Anterior cingulate cortex (tissue), 58 donors: ENCODE measurements at regions not wholly inside any gene's neighbourhood (a gene's known extent, or its start where the extent isn't known, plus 50 kb on each side); places are given as distances from the start of the nearest gene placed in this dataset.

Source experiments
- DNase-seq, 58 donors: peaks; one replicate each; lab custom pipeline; 2025; lab: John Stamatoyannopoulos, UW

DNA sequence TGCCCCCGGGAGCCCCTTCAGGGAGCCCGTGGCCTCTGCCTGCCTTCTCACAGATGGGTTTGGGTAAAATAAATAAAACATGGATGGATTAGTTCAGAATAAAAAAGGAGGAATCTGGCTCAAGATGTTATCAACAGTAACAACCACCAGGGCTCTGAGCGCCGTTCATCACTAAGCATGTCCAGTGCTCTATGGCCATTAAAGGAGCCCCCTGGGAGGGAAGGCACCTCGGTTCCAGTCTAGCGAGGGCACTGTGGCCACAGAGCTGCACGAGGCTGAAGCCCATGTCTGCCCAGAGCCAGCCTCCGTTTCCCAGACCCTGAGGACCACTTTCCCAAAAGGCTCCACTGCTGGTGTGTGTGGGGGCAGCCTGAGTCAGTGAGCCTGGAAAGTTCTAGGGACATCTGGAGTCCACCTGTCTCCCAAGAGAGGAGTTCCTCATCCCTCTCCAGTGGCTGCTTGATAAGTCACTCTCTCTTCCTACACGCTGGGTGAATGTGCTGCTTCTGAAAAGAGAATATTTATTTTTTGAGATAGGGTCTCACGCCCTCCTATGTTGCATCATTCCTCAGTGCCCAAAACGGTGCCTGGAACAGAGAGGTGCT lies 614.6 kb downstream of the TBC1D22A start:
- no peak for DNase-seq

DNA sequence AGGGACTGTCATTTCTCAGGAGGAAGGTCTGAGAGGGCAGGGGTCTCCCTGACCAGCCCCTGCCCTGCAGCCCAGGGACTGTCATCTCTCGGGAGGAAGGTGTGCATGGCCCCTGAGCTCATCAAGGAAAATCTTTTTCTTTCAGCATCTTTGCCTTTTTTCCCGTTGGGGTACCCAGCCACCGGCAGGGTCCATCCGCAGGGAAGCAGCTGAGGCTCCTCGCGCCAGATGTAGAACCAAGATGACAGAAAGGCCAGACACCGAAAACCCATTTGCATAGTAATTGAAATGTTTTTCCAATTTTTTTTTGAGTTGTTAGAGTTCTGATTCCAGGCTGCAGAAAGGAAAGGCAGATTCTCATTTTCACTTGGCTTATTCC lies 613.9 kb downstream of the TBC1D22A start:
- DNase-seq: no peak

DNA sequence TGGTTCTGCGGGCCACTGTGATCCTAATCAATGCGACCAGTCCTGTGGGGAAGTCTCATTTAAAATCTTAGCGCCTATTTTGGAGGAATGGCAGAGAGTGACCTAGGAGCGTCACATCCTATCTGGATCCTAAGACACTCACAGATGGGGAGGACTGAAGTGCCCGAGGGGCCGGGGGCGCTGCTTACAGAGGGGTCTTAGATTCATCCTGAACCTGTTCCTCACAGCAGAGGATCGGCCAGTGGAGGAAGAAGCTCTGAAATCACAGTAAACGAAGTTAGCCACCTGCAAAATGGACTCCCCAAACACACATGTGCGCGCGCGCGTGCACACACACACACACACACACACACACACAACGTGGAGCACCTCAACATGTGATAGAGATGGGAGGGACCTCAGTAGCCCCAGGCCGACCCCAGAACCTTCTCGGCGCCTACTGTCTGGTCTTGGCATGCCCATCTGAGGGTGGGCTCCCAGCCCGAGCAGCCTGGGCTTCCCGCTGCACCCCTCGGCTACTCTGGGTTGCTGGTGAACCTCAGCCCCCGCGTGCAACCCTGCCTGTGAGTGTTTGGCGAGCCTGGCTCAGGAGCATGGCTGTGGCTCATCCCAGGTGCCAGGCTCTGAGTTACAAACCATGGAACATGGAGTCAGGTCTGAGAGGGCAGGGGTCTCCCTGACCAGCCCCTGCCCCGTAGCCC lies 613.3 kb downstream of the TBC1D22A start:
- DNase-seq: no peak

DNA sequence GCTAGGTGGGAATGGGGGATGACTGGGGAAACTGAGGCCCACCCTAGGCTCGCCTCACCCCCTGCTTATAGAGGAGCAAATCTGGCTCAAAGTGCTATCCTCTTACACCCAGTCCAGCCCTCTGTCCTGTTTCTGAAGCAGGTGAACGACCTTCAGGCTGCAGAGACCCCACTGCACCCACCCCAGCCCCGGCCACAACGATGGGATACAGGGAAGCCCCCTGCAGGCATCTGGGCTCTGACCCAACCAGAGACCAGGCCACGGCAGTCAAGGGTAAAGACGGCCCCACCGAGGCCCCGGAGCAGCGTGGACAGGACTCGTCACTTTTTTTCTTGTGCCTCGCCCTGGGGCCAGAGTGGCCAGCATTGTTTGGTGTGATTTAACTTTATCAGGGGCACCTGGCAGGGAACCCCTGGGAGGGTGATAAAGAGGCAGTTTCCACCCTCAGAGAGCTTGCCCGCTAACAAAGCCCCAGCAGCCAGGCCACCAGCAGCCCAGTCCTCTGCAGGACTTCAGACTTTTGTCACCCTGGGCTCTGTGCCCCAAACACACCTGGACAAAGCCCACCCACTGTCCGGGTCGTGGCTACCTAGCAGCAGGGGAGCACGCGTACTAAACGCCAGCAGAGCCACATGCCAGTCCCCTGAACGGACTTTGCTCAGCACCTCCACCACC lies 612.6 kb downstream of the TBC1D22A start:
- no peak for DNase-seq

DNA sequence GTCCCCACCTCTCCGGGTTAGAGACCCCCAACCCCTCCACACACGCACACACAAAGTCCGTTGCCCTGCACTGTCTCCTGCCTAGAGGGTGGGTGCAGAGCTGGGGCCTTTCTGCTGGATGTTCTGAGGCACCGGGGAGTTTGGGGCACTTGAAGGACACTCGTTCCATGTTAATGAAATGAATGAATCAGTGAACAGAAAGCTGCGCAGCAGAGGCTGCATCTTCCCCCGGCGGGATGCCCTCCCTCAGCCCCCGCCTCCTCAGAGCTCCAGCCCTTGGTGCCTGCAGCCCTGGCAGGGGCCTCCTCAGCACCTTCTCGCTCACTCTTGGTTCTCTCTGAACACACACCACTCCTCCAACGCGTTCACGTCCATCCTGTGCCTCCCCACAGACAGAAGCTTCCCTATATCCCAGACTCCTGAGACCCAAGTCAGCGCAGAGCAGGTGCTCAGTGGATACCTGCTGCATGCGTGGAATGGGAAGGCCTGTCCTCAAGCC lies 611.9 kb downstream of the TBC1D22A start:
- DNase-seq: no peak

DNA sequence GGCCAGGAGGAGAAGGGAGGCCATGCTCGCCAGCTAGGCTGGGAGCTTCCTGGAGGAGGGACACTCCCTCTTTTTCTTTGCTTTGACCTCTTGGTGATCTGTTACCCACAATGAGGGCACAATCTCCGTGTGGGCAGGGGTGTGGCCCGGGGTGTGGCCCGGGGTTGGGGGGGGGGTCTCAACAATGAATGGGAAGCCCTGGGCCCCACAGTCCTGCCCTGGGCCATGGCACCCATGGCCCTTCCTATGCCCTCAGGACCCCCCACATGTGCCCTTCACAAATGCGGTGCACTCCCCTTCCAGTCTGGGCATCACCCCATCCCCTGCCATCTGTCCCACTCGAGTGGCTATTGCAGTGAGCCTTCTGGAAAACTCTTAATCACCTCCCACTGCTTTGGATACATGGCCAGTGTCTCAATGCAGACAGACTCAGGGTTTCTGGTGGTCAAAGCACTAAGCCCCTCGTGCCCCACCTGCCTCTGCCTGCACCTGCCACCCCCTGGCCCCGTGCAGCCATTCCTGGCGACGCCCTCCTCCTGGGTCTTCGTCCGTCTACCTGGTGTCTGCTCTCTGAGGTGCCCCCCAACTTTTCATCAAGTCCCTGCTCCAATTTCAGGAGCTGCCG lies 611.3 kb downstream of the TBC1D22A start:
- no peak for DNase-seq

DNA sequence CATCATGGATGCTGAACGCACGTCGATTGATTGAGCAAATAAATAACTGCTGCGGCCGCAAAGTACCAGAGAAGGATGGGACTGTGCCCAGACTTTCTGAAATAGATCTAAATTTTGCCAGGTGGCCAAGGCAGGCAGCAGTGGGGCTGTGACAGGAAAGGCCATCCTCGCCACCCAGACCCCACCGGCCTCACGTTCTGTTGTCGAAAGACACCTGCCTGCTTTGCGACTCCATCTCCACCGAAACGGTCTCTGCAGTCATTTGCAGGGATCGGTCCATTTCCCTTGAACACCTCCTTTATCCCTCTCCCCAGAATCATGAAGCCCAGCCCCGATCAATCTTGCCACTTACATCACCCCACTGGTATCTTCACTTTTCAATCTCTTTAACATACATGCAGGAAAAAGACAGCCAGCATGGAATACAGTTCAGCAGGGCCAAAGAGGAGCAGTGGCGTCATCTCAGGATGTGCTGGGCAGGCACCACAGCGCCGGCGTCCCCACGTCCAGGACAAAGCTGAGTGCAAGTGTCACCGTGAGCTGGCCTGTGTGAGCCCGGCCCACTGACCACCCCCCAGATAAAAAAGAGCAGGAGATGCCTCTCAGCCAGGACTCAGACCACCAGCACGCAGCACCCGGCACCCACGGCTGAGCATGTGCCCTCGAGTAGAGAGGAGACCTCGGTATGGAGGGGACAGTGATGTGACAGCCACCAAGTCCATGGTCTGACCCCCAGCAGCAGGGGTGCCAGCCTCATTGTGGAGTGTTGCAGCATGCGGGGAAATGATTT lies 610.3 kb downstream of the TBC1D22A start:
- DNase-seq: no peak

DNA sequence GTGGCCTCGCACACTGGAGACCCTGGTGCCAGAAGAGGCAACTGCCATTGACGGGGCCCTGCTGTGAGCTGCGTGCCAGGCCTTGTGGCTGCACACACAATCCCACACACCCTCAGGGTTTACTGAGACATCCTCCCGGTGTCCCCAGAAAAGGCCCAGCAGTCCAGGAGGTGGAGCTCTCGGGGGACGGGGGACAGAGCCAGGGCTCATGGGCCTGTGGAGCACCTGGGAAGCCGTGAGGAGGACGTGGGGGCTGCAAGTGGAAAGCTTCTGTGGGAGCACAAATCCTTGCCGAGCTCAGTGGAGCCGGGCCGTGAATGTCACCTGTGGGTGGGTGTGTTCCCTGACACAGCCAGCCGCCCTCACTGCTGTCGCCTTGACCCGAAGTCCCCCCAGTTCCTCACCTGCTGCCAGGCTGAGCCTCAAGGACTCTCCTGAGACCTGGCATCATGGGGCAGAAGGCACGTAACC lies 609.7 kb downstream of the TBC1D22A start:
- DNase-seq: no peak

DNA sequence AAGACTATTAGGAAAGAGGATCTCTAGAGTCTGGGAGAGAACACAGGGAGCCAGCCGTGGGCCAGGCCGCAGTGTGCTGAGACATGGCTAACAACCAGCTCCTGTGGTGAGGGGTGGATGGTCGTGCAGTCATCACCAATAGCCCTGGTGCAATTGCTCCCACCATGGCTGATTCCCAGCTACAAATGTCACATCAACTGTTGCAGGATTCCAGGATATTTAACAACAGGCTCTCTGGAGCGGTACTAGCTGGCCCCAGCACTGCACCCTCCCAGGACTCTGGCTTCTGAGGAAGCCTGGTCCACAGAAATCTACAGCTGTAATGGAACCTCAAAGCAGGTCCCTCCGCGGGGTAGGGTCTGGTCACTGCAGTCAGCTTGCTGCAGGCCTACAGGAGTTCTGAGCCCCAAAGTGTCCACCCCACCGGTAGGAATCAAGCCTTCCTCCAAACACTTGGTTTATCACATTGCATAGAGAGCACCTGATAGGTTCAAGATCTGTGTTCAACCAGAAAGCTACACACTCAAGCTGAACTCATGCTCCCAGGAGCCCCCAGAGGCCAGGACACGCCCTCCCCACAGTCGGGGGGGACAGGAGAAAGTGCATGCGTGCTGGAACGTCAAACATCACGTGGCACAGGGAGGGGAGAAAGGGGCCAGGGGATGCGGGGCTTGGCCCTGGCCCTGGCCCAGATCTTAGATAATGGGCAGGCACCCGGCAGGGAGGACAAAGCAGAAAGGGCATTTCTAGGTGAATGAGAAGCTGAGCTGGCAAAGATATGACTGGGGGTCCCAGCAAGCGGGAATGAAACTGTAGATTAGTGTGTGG lies 609.0 kb downstream of the TBC1D22A start:
- no peak for DNase-seq

DNA sequence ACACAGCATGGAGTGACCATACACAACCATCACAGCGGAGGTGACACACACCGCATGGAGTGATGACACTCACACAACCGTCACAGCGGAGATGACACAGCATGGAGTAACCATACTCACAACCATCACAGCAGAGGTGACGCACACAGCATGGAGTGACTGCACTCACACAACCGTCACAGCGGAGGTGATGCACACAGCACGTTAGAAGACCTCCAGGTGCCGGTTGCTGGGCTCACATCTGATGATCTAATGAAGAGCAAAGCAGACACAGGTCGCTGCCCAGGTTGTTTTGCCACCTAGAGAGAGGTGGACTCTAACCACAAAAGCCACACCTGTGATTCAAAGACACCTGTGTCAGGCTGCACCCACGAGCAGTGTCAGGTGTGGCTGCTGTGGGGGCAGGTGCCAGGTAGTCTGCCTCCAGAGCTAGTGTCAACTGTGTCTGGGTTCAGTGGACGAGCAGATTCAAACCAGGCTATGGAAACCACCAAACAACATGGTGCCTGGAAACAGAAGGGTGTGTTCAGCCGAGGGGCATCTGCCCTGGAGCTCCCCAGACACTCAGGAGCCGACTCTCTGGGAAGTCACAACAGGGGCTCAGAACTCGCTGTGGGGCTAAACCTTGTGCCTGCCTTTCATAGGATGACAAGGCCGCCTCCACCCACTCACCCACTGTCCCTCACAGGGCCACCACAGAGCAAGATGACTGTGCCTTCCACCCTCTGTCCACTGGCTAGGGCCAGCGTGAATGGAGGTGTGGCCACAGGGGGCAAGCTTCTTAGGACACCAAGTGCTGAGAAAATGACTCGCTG lies 608.2 kb downstream of the TBC1D22A start:
- no peak for DNase-seq

DNA sequence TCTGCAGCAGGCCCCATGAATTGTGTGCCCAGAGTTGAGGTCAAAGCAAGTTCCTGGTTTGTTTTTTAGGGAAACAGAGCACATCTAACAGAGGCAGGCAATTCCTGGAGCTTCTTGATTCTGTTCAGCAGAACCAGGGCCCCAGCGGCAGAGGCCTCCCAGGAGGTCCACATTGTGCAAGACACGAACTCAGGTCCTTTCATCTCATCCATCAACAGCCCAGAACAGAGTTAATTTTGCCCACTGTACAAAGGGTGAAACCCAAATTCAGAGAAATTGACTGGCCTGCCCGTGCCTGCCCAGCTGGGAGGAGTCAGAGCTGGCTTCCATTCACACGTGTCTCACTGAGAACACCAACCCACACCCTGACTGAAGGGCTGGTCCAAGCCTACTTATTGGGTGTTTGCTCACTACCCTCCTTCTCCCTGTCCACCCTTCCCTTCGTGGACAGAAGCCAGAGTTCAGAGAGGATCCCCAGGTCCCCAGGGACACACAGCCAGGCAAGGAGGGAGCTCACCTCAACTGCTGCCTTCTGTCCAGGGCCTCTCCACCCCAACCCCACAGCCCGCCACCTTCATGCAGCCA lies 607.1 kb downstream of the TBC1D22A start:
- no peak for DNase-seq

DNA sequence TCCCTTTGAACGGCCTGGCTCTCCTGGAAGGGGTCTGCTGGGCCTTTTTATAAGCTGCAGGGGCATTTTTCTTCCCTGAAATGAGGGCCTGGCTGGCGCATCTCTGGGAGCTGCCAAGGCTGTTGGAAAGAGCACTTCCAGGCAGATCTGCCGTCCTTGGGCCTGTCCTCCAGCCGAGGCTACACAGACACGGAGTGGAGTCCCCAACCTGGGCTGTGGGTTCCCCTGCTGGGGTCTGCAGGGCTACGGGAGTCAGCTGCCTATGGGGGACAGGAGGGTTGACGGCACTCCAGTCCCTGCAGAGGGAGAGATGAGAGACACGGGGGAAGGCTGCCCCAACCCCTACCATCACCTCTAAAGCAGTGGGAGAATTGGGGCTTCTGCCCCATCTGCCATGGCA lies 606.6 kb downstream of the TBC1D22A start:
- DNase-seq: no peak

DNA sequence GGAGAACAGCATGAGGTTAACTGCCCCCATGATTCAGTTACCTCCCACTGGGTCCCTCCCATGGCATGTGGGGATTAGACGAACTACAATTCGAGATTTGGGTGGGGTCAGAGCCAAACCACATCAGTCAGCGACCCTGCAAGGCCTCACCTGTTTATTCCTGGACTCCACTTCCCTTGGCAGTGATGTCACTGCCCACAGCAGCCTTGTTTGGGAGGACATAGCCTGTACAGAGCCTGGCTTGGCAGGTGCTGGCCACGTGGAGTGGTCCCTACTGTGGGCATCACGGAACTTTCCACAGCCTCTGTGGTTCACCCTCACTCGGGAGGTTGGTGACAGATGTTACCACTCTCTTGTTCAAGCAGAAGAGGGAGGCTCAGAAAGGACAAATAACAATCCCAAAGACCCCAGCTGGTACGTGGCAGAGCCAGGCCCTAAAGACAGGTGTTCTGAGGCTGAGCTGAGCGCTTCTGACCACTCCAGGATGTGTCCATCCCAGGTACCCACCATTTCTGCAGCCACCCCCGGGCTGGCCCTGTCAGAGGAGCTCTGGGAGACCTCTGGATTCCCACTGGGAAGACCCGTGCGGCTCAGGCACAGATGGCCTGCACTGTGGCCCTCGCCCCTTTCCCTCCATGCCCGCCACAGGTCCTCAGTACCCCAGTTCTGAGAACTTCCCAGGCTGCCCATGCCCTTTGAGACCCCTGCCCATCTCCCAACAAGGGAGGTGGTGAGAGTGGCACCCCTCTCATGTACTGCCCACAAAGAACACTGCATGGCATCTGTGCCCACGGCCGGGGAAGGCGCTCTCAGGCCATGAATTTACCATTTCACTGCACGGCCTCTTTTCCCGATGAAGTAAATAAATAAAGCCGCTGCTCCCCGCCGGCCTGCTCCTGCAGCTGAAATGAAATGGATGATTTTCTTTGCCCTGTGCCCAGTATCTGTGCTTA lies 605.8 kb downstream of the TBC1D22A start:
- DNase-seq: no peak

DNA sequence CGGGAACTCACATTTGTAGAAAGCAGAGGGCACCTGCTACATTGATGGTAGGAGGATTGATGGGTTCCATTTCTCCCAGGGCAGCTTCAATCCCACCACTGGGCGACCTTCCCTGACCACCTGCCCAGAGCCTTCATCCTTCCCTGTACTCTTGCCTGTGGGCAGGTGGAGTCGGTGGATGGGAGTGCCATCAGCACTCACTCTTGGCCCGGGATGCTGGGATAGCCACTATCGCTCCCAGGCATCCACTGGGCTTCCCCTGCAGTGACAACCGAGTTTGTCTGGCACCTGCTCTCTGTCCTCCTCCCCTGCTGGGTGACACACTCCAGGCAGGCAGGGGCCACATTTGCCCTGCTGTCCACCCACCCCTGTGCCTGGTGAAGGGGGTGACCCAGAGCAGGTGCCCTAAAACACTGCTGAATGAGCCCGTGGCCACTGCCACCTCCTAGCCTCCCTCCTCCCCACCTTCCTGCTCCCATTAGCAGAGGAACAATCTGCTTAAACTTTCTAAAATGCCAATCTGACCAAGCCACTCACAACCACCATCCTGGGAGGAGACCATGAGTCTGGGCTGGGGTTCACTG lies 604.7 kb downstream of the TBC1D22A start:
- DNase-seq: no peak

DNA sequence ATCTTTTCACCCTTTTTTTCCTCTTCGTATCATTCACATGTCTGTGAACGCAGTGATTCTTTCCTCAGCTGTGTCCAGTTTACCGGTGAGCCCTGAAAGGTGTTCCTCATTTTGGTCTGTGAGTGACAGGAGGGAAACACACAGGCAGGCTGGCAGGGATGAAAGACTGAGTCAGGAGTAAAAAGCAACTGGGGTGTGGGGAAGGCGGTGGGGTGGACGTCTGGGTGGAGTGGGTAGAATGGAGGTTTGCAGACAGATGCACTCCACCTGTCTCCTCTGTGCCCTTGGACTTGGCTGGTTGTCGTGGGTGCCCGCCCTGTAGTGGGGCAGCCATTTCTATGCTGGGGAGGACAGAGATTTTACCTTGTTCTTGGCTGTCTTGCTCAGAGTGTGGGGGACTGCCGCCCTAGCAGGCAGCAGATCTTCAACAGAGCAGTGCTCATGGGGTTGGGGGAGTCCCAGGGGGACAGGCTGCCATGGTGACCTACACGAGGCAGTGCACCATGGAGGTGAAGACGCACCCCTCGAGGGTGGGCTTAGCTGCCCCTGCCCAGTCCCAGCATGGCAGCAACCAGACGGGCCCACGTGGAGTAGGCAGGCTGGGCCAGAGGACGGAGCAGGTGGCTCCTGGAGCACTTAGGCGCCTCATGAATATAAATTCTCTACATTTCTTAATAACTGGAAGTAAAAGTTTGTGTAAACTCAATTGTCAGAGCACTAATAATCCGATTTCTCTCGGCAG lies 603.7 kb downstream of the TBC1D22A start:
- no peak for DNase-seq

DNA sequence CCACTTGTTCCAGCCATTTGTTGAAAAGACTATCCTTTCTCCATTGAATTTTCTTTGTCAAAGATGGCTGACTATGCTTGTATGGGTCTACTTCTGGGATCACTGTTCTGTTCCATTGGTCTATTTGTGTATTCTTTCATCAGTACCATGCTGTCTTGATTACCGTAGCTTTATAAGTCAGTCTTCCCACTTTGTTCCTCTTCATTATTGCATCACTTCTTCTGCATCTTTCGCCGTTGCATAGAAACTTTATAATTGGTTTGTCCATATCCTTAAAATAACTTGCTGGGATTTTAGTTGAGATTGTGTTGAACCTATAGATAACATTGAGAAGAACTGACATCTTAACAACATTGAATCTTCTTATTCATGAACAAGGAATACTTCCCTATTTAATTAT lies 598.8 kb downstream of the TBC1D22A start:
- DNase-seq: no peak
